ENCODE measurements at regions not wholly inside any gene's neighbourhood (a gene's known extent, or its start where the extent isn't known, plus 50 kb on each side); places are given as distances from the start of the nearest gene placed in this dataset.

GRCh38 chr20:17844133-17844429 is 124.5 kb downstream of the SNX5 start:
- no peak for TF ChIP-seq CTCF (IDR thresholded peaks at IDR 0.05; ENCODE audit: low read depth, low read length)
- no peak for TF ChIP-seq EZH2phosphoT487 (IDR thresholded peaks at IDR 0.05; ENCODE audit: low read depth)
